DND-41 (cell line): ENCODE measurements at regions not wholly inside any gene's neighbourhood (a gene's known extent, or its start where the extent isn't known, plus 50 kb on each side); places are given as distances from the start of the nearest gene placed in this dataset.

ENCODE experiments used
- EZH2 ChIP-seq: IDR thresholded peaks from 3 replicates; pipeline ENCODE4 v1.6.1; 2012; ENCODE audit warnings: borderline replicate concordance, low read depth, mild to moderate bottlenecking, moderate library complexity, low read length, inconsistent platforms; ENCODE audit not compliant: severe bottlenecking
- TF ChIP-seq, protein P1 (sequence below): IDR thresholded peaks from 2 replicates; pipeline ENCODE4 v1.5.1; 2012; ENCODE audit warnings: borderline replicate concordance, low read length, moderate library complexity, mild to moderate bottlenecking; ENCODE audit not compliant: poor library complexity, severe bottlenecking; ENCODE audit errors: extremely low read depth

DNA sequence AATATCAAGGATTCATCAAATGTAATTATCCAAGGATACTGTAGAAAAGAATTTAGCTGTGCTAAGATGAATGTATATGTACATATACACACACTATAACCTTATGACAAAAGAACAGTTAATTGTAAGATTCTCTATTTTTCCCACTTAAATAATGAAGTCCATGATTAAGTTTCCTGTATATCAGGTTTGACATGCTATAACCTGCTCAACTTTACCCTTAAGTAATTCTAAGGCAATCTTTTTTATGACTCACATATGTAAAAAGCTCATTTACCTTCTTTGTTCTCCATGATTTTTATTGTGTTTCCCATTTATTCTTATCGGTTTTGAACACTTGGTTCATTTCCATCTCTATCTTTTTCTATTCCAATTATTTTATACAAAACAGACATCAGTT is 1213.1 kb upstream of the SLC39A10 start:
- TF ChIP-seq, protein P1, sequence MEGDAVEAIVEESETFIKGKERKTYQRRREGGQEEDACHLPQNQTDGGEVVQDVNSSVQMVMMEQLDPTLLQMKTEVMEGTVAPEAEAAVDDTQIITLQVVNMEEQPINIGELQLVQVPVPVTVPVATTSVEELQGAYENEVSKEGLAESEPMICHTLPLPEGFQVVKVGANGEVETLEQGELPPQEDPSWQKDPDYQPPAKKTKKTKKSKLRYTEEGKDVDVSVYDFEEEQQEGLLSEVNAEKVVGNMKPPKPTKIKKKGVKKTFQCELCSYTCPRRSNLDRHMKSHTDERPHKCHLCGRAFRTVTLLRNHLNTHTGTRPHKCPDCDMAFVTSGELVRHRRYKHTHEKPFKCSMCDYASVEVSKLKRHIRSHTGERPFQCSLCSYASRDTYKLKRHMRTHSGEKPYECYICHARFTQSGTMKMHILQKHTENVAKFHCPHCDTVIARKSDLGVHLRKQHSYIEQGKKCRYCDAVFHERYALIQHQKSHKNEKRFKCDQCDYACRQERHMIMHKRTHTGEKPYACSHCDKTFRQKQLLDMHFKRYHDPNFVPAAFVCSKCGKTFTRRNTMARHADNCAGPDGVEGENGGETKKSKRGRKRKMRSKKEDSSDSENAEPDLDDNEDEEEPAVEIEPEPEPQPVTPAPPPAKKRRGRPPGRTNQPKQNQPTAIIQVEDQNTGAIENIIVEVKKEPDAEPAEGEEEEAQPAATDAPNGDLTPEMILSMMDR = no peak
- TF ChIP-seq EZH2 = no peak
